Neutrophil (primary cell): ENCODE measurements at regions not wholly inside any gene's neighbourhood (a gene's known extent, or its start where the extent isn't known, plus 50 kb on each side); places are given as distances from the start of the nearest gene placed in this dataset.

Source experiments
- H3K27ac ChIP-seq: fragments of 200-600 bp; sonication (generic); 2 replicates; pipeline ENCODE4 v1.5.1; 2016; ENCODE audit warnings: mild to moderate bottlenecking, moderate library complexity
- H3K27me3 ChIP-seq: fragments of 200-600 bp; sonication (generic); 2 replicates; pipeline ENCODE4 v1.6.0; 2016; ENCODE audit warnings: mild to moderate bottlenecking
- H3K36me3 ChIP-seq: fragments of 200-600 bp; sonication (generic); 2 replicates; pipeline ENCODE4 v1.5.1; 2017
- H3K4me1 ChIP-seq, 2 experiments: fragments of 200-600 bp in 1 of 2; sonication (generic) in 1 of 2; 1 replicate in 1 of 2; 2 replicates in 1 of 2; pipeline versions ENCODE4 v1.5.1 to v1.6.1; 2013 to 2016; ENCODE audit warnings: low read depth in 1 of 2, low read length in 1 of 2, mild to moderate bottlenecking in 1 of 2, moderate library complexity in 1 of 2; ENCODE audit not compliant: control insufficient read depth in 1 of 2, insufficient read depth in 1 of 2
- H3K4me3 ChIP-seq, 2 experiments: fragments of 200-600 bp in 1 of 2; sonication (generic) in 1 of 2; 1 replicate in 1 of 2; 2 replicates in 1 of 2; pipeline ENCODE4 v1.5.1; 2013 to 2016; ENCODE audit warnings: low read depth in 1 of 2, low read length in 1 of 2, mild to moderate bottlenecking in 1 of 2, moderate library complexity in 1 of 2
- H3K9me3 ChIP-seq: fragments of 200-600 bp; sonication (generic); 2 replicates; pipeline ENCODE4 v1.5.1; 2016
- TF ChIP-seq, protein P1 (sequence below): fragments of 200-600 bp; sonication (generic); IDR thresholded peaks from 2 replicates; pipeline ENCODE4 v1.5.1; 2016; ENCODE audit warnings: antibody characterized with exemption

- no peaks in the 10 kb centered on the region for H3K27me3 ChIP-seq
- H3K27ac ChIP-seq, result peak overlapping the region; percentile 72
- no peaks in the 10 kb centered on the region for H3K9me3 ChIP-seq
- H3K36me3 ChIP-seq, result no peaks in the 10 kb centered on the region
- H3K4me1 ChIP-seq, result peaks cover 63 to 67% of the 10 kb centered on the region in 2 experiments
- no peak overlapping the region for H3K4me3 ChIP-seq
- TF ChIP-seq, protein P1, sequence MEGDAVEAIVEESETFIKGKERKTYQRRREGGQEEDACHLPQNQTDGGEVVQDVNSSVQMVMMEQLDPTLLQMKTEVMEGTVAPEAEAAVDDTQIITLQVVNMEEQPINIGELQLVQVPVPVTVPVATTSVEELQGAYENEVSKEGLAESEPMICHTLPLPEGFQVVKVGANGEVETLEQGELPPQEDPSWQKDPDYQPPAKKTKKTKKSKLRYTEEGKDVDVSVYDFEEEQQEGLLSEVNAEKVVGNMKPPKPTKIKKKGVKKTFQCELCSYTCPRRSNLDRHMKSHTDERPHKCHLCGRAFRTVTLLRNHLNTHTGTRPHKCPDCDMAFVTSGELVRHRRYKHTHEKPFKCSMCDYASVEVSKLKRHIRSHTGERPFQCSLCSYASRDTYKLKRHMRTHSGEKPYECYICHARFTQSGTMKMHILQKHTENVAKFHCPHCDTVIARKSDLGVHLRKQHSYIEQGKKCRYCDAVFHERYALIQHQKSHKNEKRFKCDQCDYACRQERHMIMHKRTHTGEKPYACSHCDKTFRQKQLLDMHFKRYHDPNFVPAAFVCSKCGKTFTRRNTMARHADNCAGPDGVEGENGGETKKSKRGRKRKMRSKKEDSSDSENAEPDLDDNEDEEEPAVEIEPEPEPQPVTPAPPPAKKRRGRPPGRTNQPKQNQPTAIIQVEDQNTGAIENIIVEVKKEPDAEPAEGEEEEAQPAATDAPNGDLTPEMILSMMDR, result no peak
These were observed 82.1 kb upstream of the VAV3 start for GRCh38 chr1:108047085-108047484.

GRCh38 chr1:108046026-108046425, 81.0 kb upstream of the VAV3 start:
- H3K4me1 ChIP-seq, result peaks cover 52 to 57% of the 10 kb centered on the region in 2 experiments
- H3K36me3 ChIP-seq, result no peaks in the 10 kb centered on the region
- no peak overlapping the region for H3K4me3 ChIP-seq
- TF ChIP-seq, protein P1, result no peak
- peaks cover 6% of the 10 kb centered on the region for H3K27me3 ChIP-seq
- H3K27ac ChIP-seq, result no peak overlapping the region
- no peaks in the 10 kb centered on the region for H3K9me3 ChIP-seq

- H3K4me1 ChIP-seq, result peaks cover 47 to 51% of the 10 kb centered on the region in 2 experiments
- no peak overlapping the region for H3K4me3 ChIP-seq
- TF ChIP-seq, protein P1, result no peak
- no peaks in the 10 kb centered on the region for H3K36me3 ChIP-seq
- H3K27me3 ChIP-seq, result peaks cover 6% of the 10 kb centered on the region
- H3K9me3 ChIP-seq, result no peaks in the 10 kb centered on the region
- H3K27ac ChIP-seq, result no peak overlapping the region
These were observed 80.5 kb upstream of the VAV3 start for GRCh38 chr1:108045460-108045859.

DNA sequence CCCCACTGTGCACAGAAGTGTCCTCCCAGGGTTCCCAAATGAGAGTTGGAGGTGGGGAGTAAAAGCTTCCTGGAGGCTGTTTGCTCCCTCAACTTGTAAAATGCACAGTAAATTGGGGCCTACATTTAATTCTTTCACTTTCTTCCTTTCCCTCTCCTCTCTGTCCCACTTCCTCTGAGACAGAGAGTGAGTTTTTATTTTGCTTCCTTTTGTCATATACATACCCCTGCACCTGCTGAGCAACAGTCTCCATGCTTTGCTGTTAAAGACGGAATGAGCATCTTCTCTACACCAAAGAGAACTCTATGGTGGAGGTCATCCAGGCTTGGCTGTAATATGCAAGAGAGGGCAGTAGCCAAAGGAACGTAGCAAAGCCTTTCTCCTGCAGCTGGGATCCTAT, 79.3 kb upstream of the VAV3 start:
- H3K4me1 ChIP-seq, result peaks cover 35 to 40% of the 10 kb centered on the region in 2 experiments
- H3K27ac ChIP-seq, result peak overlapping the region; percentile 7
- TF ChIP-seq, protein P1, result no peak
- no peaks in the 10 kb centered on the region for H3K9me3 ChIP-seq
- peaks cover 6% of the 10 kb centered on the region for H3K27me3 ChIP-seq
- H3K4me3 ChIP-seq, result no peak overlapping the region
- no peaks in the 10 kb centered on the region for H3K36me3 ChIP-seq

GRCh38 chr1:108043707-108044106, 78.7 kb upstream of the VAV3 start:
- H3K27me3 ChIP-seq, result peaks cover 6% of the 10 kb centered on the region
- no peaks in the 10 kb centered on the region for H3K9me3 ChIP-seq
- no peaks in the 10 kb centered on the region for H3K36me3 ChIP-seq
- peak overlapping the region; percentile 7 for H3K27ac ChIP-seq
- TF ChIP-seq, protein P1, result no peak
- H3K4me1 ChIP-seq, result peaks cover 29 to 34% of the 10 kb centered on the region in 2 experiments
- H3K4me3 ChIP-seq, result no peak overlapping the region

DNA sequence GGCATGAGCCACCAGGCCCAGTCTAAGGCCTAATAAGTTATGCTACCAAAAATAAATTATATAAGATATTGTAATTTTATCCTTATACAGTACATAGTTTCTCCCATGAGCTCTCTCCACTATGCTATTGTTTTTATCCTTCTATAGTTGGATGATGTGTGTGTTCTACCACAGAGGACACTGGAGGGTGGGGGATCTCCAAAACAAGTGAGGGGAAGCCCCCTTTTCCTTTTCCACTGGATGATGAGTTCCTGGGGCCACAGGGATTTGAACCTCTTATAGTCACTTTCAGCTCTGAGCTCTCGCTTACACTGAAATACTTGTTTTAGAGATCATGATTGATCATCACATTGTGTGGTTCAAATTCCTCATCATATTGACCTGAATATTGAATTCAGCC, 77.6 kb upstream of the VAV3 start:
- H3K4me1 ChIP-seq, result peaks cover 18 to 23% of the 10 kb centered on the region in 2 experiments
- H3K27me3 ChIP-seq, result peaks cover 6% of the 10 kb centered on the region
- H3K27ac ChIP-seq, result no peak overlapping the region
- no peak overlapping the region for H3K4me3 ChIP-seq
- H3K9me3 ChIP-seq, result no peaks in the 10 kb centered on the region
- no peaks in the 10 kb centered on the region for H3K36me3 ChIP-seq
- TF ChIP-seq, protein P1, result no peak
